ENCODE measurements at regions not wholly inside any gene's neighbourhood (a gene's known extent, or its start where the extent isn't known, plus 50 kb on each side); places are given as distances from the start of the nearest gene placed in this dataset.

GRCh38 chr21:36587388-36587787 is 107.5 kb upstream of the CLDN14 start:
- TF ChIP-seq CTCF (tag by site-specific recombination; IDR thresholded peaks at IDR 0.05), result no peak
- TF ChIP-seq ZNF341 (tag by site-specific recombination; IDR thresholded peaks at IDR 0.05; ENCODE audit: low read depth), result no peak

All from HEK293 (cell line).